K562 (cell line): ENCODE measurements at regions not wholly inside any gene's neighbourhood (a gene's known extent, or its start where the extent isn't known, plus 50 kb on each side); places are given as distances from the start of the nearest gene placed in this dataset.
"Not testable (repeated sequence)": the region's sequence is repeated elsewhere in the genome, so short reads cannot be mapped to it uniquely, and the experiment has no call there.

Source experiments
- ATAC-seq: fragments of 200-7000 bp; cut with Tn5 transposase; 3 replicates; pipeline ENCODE4 v1.9.1; 2020; ENCODE audit warnings: moderate library complexity
- BruUV-seq: library from RNA; stranded (reverse); fragments of 400-500 nt; replicated peaks from 2 replicates; lab custom pipeline; 2021; lab: Mats Ljungman, UMichigan
- CTCF ChIA-PET: fragments of 300-600 bp; formaldehyde crosslinking; extraction: SDS; loops from one replicate; lab custom pipeline; 2021; ENCODE audit warnings: low intra/inter-chr PET ratio; lab: Yijun Ruan, JAX
- POLR2A ChIA-PET: fragments of 300-600, 350-650 bp; sonication (Branson Sonifier 250); formaldehyde crosslinking; extraction: SDS; loops from one replicate; lab custom pipeline; 2021; ENCODE audit warnings: antibody characterized with exemption, inconsistent platforms; lab: Yijun Ruan, JAX
- DNase-seq, 4 experiments: peaks; one replicate each; pipeline versions ENCODE4 v3.0.0 to v3.0.0-alpha.2; 2011 to 2018; ENCODE audit warnings: low spot score in 3 of 4, mixed read lengths in 3 of 4; ENCODE audit errors: extremely low read depth in 1 of 4
- FAIRE-seq: peaks from 2 replicates; lab custom pipeline; 2011; peaks lifted over from hg19 to GRCh38; lab: Jason Lieb, UNC
- H2AFZ ChIP-seq: 2 replicates; pipeline ENCODE4 v1.6.0; 2011; ENCODE audit warnings: low read depth, low read length, control low read depth, inconsistent platforms
- H3K27ac ChIP-seq: fragments of 200-600 bp; 3 replicates; pipeline ENCODE4 v1.8.0; 2011; ENCODE audit warnings: low read depth, mild to moderate bottlenecking, control low read depth, inconsistent platforms, low read length, moderate library complexity, mixed read lengths; ENCODE audit errors: extremely low read depth
- H3K27me3 ChIP-seq, 2 experiments: fragments of 300-600 bp in 1 of 2; 2 replicates in 1 of 2; 3 replicates in 1 of 2; pipeline versions ENCODE4 v1.6.0 to v1.8.0; 2011; ENCODE audit warnings: inconsistent platforms in 2 of 2, low read length in 2 of 2, mild to moderate bottlenecking in 1 of 2, mixed read lengths in 1 of 2, moderate library complexity in 1 of 2; ENCODE audit not compliant: control insufficient read depth in 2 of 2, insufficient read depth in 2 of 2
- H3K36me3 ChIP-seq: fragments of 300-600 bp; 3 replicates; pipeline ENCODE4 v1.8.0; 2011; ENCODE audit warnings: mild to moderate bottlenecking, low read length, inconsistent platforms; ENCODE audit not compliant: control insufficient read depth, insufficient read depth
- H3K4me1 ChIP-seq, 2 experiments: fragments of 200-600 bp in 1 of 2; replicated peaks in 1 of 2; 2 replicates in 1 of 2; 3 replicates in 1 of 2; pipeline versions ENCODE4 v1.5.1 to v1.8.0; 2011; ENCODE audit warnings: inconsistent platforms in 2 of 2, low read length in 2 of 2, mild to moderate bottlenecking in 1 of 2, mixed read lengths in 1 of 2, moderate library complexity in 1 of 2; ENCODE audit not compliant: control insufficient read depth in 2 of 2, insufficient read depth in 2 of 2
- H3K4me2 ChIP-seq: 2 replicates; pipeline ENCODE4 v1.6.1; 2011; ENCODE audit warnings: low read length, control low read depth, inconsistent platforms, mixed read lengths; ENCODE audit not compliant: insufficient read depth
- H3K4me3 ChIP-seq: fragments of 200-600 bp; sonication (generic), shearing (Covaris generic); 2 replicates; pipeline ENCODE4 v1.5.1; 2016; ENCODE audit warnings: control low read depth, inconsistent platforms
- H3K79me2 ChIP-seq: fragments of 200-600 bp; 3 replicates; pipeline ENCODE4 v1.8.0; 2011; ENCODE audit warnings: low read length, inconsistent platforms; ENCODE audit not compliant: control insufficient read depth, insufficient read depth
- H3K9ac ChIP-seq, 2 experiments: 2 replicates each; pipeline versions ENCODE4 v1.6.0 to v1.6.1; 2011; ENCODE audit warnings: low read depth in 2 of 2, low read length in 2 of 2, control low read depth in 1 of 2, inconsistent platforms in 1 of 2, mild to moderate bottlenecking in 1 of 2, mixed read lengths in 1 of 2; ENCODE audit not compliant: insufficient read depth in 1 of 2
- H3K9me1 ChIP-seq: one replicate; pipeline ENCODE4 v1.6.0; 2011; ENCODE audit warnings: inconsistent platforms, mild to moderate bottlenecking, low read length, moderate library complexity; ENCODE audit not compliant: control insufficient read depth, insufficient read depth
- H3K9me3 ChIP-seq: replicated peaks from 2 replicates; pipeline ENCODE4 v1.5.1; 2011; ENCODE audit warnings: low read depth, low read length, inconsistent platforms; ENCODE audit not compliant: control insufficient read depth, insufficient read depth
- H4K20me1 ChIP-seq: replicated peaks from 2 replicates; pipeline ENCODE4 v1.6.1; 2011; ENCODE audit warnings: low read length, inconsistent platforms, mixed read lengths; ENCODE audit not compliant: control insufficient read depth, insufficient read depth
- BCOR ChIP-seq: fragments of 450-650 bp; IDR thresholded peaks from 2 replicates; pipeline ENCODE4 v1.6.1; 2016
- HEY1 ChIP-seq: fragments of 250-450 bp; sonication (Bioruptor Pico); IDR thresholded peaks from 2 replicates; pipeline ENCODE4 v1.5.0; 2020; ENCODE audit warnings: mild to moderate bottlenecking, moderate library complexity, borderline replicate concordance
- MIER1 ChIP-seq: fragments of 450-650 bp; IDR thresholded peaks from 2 replicates; pipeline ENCODE4 v1.6.1; 2016; ENCODE audit warnings: antibody characterized with exemption, mild to moderate bottlenecking, low read depth
- RBM25 ChIP-seq: fragments of 200-400 bp; formaldehyde crosslinking; IDR thresholded peaks from 2 replicates; pipeline ENCODE4 v1.6.1; 2018; ENCODE audit warnings: low read length, low read depth, moderate library complexity; ENCODE audit not compliant: severe bottlenecking
- ZNF146 ChIP-seq: IDR thresholded peaks from one replicate; pipeline ENCODE4 v1.6.1; 2018; ENCODE audit warnings: missing compliant biosample characterization; ENCODE audit not compliant: unreplicated experiment
- in situ Hi-C: fragments of 300-500 bp; cut with MboI; formaldehyde crosslinking; loops from 4 replicates; pipeline ENCODE4 v1.15.0; 2018; ENCODE audit warnings: inconsistent platforms, mixed read lengths
- intact Hi-C: fragments of 100-400 bp; cut with micrococcal nuclease; formaldehyde crosslinking; loops from 2 replicates; pipeline ENCODE4 v1.14.2; 2022

GRCh38 chr5:164237486-164237885 lies 732.1 kb downstream of the MAT2B start:
- no peak for TF ChIP-seq HEY1 (CRISPR knock-in tag)
- no peak for TF ChIP-seq MIER1
- no peaks in the 10 kb centered on the region for H3K27me3 ChIP-seq
- in situ Hi-C loops (no loop called here), intact Hi-C loops (no loop called here)
- H3K79me2 ChIP-seq = no peaks in the 10 kb centered on the region
- H3K9me3 ChIP-seq = no peaks in the 10 kb centered on the region
- no TSS peak for BruUV-seq
- no peak overlapping the region for H3K4me3 ChIP-seq
- no peaks in the 10 kb centered on the region for H3K4me1 ChIP-seq
- H3K9me1 ChIP-seq = no peaks in the 10 kb centered on the region
- no peak for DNase-seq
- no peak overlapping the region for H2AFZ ChIP-seq
- H4K20me1 ChIP-seq = no peaks in the 10 kb centered on the region
- POLR2A ChIA-PET = no interaction called here
- CTCF ChIA-PET = no interaction called here
- no peak overlapping the region for H3K9ac ChIP-seq
- H3K36me3 ChIP-seq = no peaks in the 10 kb centered on the region
- H3K4me2 ChIP-seq = no peak overlapping the region
- ATAC-seq = no peak
- FAIRE-seq = no peak
- H3K27ac ChIP-seq = no peak overlapping the region

- BruUV-seq, H3K9me1 ChIP-seq, ATAC-seq, DNase-seq, H2AFZ ChIP-seq, H3K27ac ChIP-seq, H3K36me3 ChIP-seq, H3K79me2 ChIP-seq, H3K4me3 ChIP-seq, H3K4me1 ChIP-seq, H3K9me3 ChIP-seq, H3K27me3 ChIP-seq, POLR2A ChIA-PET, FAIRE-seq, H4K20me1 ChIP-seq, H3K9ac ChIP-seq, H3K4me2 ChIP-seq, intact Hi-C loops, in situ Hi-C loops, CTCF ChIA-PET: not testable (repeated sequence)
- peak; percentile 70 for TF ChIP-seq RBM25
- TF ChIP-seq ZNF146 (CRISPR knock-in tag) = peak; percentile 76
- TF ChIP-seq BCOR = 0 out of 2 replicates have a peak, but pooled peaks have one; percentile 21
These were observed 746.4 kb downstream of the MAT2B start for GRCh38 chr5:164251781-164252180.
